ENCODE measurements at regions not wholly inside any gene's neighbourhood (a gene's known extent, or its start where the extent isn't known, plus 50 kb on each side); places are given as distances from the start of the nearest gene placed in this dataset.

DNA sequence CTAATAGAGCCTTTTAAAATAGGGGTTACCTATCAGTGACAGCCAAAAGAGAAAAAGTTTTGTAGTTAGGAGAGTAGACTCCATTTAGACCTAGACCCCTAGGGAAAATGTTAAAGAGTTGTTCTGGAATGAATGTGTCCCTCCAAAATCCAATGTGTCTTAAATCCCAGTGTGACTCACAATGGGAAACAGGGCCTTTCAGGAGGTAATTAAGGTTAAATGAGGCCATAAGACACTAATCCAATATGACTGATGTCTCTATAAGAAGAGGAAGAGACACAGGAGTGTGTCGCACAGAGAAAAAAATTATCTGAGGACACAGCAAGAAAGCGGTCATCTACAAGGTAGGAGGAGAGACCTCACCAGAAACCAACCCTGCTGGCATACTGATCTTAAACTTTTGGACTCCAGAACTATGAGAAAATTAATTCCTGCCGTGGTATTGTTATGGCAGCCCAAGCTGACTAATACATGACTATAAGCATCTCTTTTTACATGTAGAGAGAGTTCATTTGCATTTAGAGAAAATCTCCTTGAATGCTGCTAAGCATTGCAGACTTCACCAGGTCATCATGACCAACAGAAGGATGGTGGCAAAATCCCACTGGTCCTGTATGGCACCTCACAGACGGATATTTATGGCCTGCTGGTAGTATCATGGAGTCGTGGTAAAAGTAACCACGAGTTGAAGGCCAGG, 259.6 kb upstream of the TMTC1 start:
- TF ChIP-seq, protein P1, sequence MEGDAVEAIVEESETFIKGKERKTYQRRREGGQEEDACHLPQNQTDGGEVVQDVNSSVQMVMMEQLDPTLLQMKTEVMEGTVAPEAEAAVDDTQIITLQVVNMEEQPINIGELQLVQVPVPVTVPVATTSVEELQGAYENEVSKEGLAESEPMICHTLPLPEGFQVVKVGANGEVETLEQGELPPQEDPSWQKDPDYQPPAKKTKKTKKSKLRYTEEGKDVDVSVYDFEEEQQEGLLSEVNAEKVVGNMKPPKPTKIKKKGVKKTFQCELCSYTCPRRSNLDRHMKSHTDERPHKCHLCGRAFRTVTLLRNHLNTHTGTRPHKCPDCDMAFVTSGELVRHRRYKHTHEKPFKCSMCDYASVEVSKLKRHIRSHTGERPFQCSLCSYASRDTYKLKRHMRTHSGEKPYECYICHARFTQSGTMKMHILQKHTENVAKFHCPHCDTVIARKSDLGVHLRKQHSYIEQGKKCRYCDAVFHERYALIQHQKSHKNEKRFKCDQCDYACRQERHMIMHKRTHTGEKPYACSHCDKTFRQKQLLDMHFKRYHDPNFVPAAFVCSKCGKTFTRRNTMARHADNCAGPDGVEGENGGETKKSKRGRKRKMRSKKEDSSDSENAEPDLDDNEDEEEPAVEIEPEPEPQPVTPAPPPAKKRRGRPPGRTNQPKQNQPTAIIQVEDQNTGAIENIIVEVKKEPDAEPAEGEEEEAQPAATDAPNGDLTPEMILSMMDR (IDR thresholded peaks at IDR 0.05; ENCODE audit: poor library complexity) = no peak
- TF ChIP-seq EZH2 (IDR thresholded peaks at IDR 0.05; ENCODE audit: borderline replicate concordance) = no peak
